Peyer's patch (tissue), 4 donors: ENCODE measurements at regions not wholly inside any gene's neighbourhood (a gene's known extent, or its start where the extent isn't known, plus 50 kb on each side); places are given as distances from the start of the nearest gene placed in this dataset.

Experiments used
- POLR2A ChIP-seq, 2 donors: fragments of 450-650 bp; IDR thresholded peaks; one replicate each; pipeline ENCODE4 v1.5.1; 2017; ENCODE audit warnings: antibody characterized with exemption in 2 of 2, mild to moderate bottlenecking in 2 of 2, moderate library complexity in 2 of 2
- TF ChIP-seq, protein P1 (sequence below), 6 experiments: fragments of 450-650 bp in 4 of 6; fragments of 200-600 bp in 2 of 6; sonication (generic) in 1 of 6; IDR thresholded peaks; one replicate each; pipeline ENCODE4 v1.5.1; 2017 to 2019; ENCODE audit warnings: antibody characterized with exemption in 6 of 6, mild to moderate bottlenecking in 3 of 6, moderate library complexity in 1 of 6

DNA sequence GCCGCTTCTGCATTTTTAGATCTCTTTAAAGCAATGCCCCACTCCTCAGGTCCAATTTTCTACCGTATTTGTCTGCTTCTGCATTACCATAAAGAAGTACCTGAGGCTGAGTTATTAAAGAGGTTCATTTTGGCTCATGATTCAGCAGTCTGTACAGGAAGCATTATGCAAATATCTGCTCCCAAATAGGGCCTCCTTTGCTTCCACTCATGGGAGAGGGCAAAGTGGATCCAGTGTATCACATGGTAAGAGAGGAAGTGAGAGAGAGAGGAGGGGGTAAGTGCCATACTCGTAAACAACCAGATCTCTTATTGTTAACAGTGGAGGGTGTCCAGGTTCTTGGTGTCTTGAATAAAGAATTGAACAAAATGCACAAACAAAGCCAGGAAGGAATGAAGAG is 316.1 kb upstream of the SEL1L start:
- no peak for TF ChIP-seq POLR2A (IDR thresholded peaks at IDR 0.05)
- TF ChIP-seq, protein P1, sequence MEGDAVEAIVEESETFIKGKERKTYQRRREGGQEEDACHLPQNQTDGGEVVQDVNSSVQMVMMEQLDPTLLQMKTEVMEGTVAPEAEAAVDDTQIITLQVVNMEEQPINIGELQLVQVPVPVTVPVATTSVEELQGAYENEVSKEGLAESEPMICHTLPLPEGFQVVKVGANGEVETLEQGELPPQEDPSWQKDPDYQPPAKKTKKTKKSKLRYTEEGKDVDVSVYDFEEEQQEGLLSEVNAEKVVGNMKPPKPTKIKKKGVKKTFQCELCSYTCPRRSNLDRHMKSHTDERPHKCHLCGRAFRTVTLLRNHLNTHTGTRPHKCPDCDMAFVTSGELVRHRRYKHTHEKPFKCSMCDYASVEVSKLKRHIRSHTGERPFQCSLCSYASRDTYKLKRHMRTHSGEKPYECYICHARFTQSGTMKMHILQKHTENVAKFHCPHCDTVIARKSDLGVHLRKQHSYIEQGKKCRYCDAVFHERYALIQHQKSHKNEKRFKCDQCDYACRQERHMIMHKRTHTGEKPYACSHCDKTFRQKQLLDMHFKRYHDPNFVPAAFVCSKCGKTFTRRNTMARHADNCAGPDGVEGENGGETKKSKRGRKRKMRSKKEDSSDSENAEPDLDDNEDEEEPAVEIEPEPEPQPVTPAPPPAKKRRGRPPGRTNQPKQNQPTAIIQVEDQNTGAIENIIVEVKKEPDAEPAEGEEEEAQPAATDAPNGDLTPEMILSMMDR (IDR thresholded peaks at IDR 0.05), result no peak
